SK-N-SH (cell line): ENCODE measurements at regions not wholly inside any gene's neighbourhood (a gene's known extent, or its start where the extent isn't known, plus 50 kb on each side); places are given as distances from the start of the nearest gene placed in this dataset.

Experiments used
- CTCF ChIA-PET: fragments of 300-600, 350-600 bp; formaldehyde crosslinking; extraction: SDS; loops from one replicate; lab custom pipeline; 2021; lab: Yijun Ruan, JAX
- POLR2A ChIA-PET: fragments of 350-600 bp; sonication (Branson Sonifier 250); formaldehyde crosslinking; extraction: SDS; loops from one replicate; lab custom pipeline; 2020; ENCODE audit warnings: antibody characterized with exemption, inconsistent platforms; lab: Yijun Ruan, JAX
- DNase-seq: peaks from one replicate; pipeline ENCODE4 v3.0.0; 2012
- H2AFZ ChIP-seq: fragments of 200-600 bp; sonication (generic); 2 replicates; pipeline ENCODE4 v1.8.1; 2016; ENCODE audit warnings: antibody characterized with exemption, mild to moderate bottlenecking, low read depth
- H3F3A ChIP-seq: fragments of 200-600 bp; sonication (generic); replicated peaks from 2 replicates; pipeline ENCODE3; 2016; ENCODE audit warnings: antibody characterized with exemption, mild to moderate bottlenecking; ENCODE audit not compliant: insufficient read depth
- H3K27ac ChIP-seq, 2 experiments: fragments of 200-500 bp in 1 of 2; fragments of 200-600 bp in 1 of 2; sonication (Bioruptor generic) in 1 of 2; sonication (generic), shearing (Covaris generic) in 1 of 2; 2 replicates each; pipeline versions ENCODE4 v1.5.1 to v1.6.1; 2014 to 2016; ENCODE audit warnings: low read depth in 2 of 2, inconsistent platforms in 1 of 2, low read length in 1 of 2, mild to moderate bottlenecking in 1 of 2, mixed read lengths in 1 of 2
- H3K27me3 ChIP-seq: fragments of 200-600 bp; sonication (generic), shearing (Covaris generic); 2 replicates; pipeline ENCODE4 v1.6.1; 2016; ENCODE audit warnings: mixed run types; ENCODE audit not compliant: insufficient read depth
- H3K36me3 ChIP-seq, 2 experiments: fragments of 200-500 bp in 1 of 2; fragments of 200-600 bp in 1 of 2; sonication (Bioruptor generic) in 1 of 2; sonication (generic) in 1 of 2; replicated peaks in 1 of 2; 2 replicates each; pipeline versions ENCODE3 to v1.5.1; 2014 to 2016; ENCODE audit warnings: low read length in 1 of 2, mild to moderate bottlenecking in 1 of 2; ENCODE audit not compliant: insufficient read depth in 2 of 2, control insufficient read depth in 1 of 2
- H3K4me1 ChIP-seq, 2 experiments: fragments of 200-500 bp in 1 of 2; fragments of 200-600 bp in 1 of 2; sonication (Bioruptor generic) in 1 of 2; sonication (generic), shearing (Covaris generic) in 1 of 2; 2 replicates each; pipeline versions ENCODE4 v1.5.1 to v1.6.1; 2014 to 2016; ENCODE audit warnings: low read depth in 1 of 2, low read length in 1 of 2, mixed run types in 1 of 2; ENCODE audit not compliant: insufficient read depth in 2 of 2, control insufficient read depth in 1 of 2
- H3K4me2 ChIP-seq: fragments of 200-600 bp; sonication (generic), shearing (Covaris generic); 2 replicates; pipeline ENCODE4 v1.6.1; 2017; ENCODE audit warnings: mixed run types
- H3K4me3 ChIP-seq, 2 experiments: fragments of 200-500 bp in 1 of 2; fragments of 200-600 bp in 1 of 2; sonication (Bioruptor generic) in 1 of 2; sonication (generic), shearing (Covaris generic) in 1 of 2; 2 replicates each; pipeline versions ENCODE4 v1.5.1 to v1.8.1; 2014 to 2016; ENCODE audit warnings: low read depth in 2 of 2, inconsistent platforms in 1 of 2, low read length in 1 of 2, mild to moderate bottlenecking in 1 of 2, mixed read lengths in 1 of 2, moderate library complexity in 1 of 2
- H3K79me2 ChIP-seq: fragments of 200-600 bp; sonication (generic); 2 replicates; pipeline ENCODE4 v1.8.1; 2017; ENCODE audit warnings: mild to moderate bottlenecking; ENCODE audit not compliant: insufficient read depth
- H3K9ac ChIP-seq: fragments of 200-600 bp; sonication (generic); 2 replicates; pipeline ENCODE4 v1.6.1; 2017; ENCODE audit warnings: mixed run types
- H3K9me2 ChIP-seq: fragments of 200-600 bp; sonication (generic); 2 replicates; pipeline ENCODE4 v1.6.1; 2017; ENCODE audit warnings: mixed run types
- H3K9me3 ChIP-seq: fragments of 200-600 bp; sonication (generic); 2 replicates; pipeline ENCODE4 v1.6.1; 2017; ENCODE audit warnings: mixed run types, mild to moderate bottlenecking, moderate library complexity
- H4K20me1 ChIP-seq: fragments of 200-600 bp; sonication (generic); 2 replicates; pipeline ENCODE4 v1.6.1; 2017; ENCODE audit warnings: mild to moderate bottlenecking, mixed run types; ENCODE audit not compliant: insufficient read depth
- CHD2 ChIP-seq: fragments of 150-350 bp; IDR thresholded peaks from 2 replicates; pipeline ENCODE4 v1.6.1; 2018; ENCODE audit warnings: low read length; ENCODE audit not compliant: partially characterized antibody
- EZH2phosphoT487 ChIP-seq: fragments of 200-600 bp; sonication (generic); IDR thresholded peaks from 2 replicates; pipeline ENCODE4 v1.6.1; 2017; ENCODE audit warnings: low read depth, mixed run types, mild to moderate bottlenecking, antibody characterized with exemption, moderate library complexity, borderline replicate concordance
- FOSL2 ChIP-seq: IDR thresholded peaks from 2 replicates; pipeline ENCODE4 v1.4.0; 2012; ENCODE audit warnings: low read depth, mild to moderate bottlenecking, moderate library complexity, borderline replicate concordance
- MEF2A ChIP-seq: IDR thresholded peaks from 2 replicates; pipeline ENCODE4 v1.4.0; 2012; ENCODE audit warnings: low read depth, borderline replicate concordance
- NFIC ChIP-seq: IDR thresholded peaks from 2 replicates; pipeline ENCODE4 v1.4.0; 2012; ENCODE audit warnings: borderline replicate concordance
- RAD21 ChIP-seq: IDR thresholded peaks from 2 replicates; pipeline ENCODE4 v1.6.1; 2012; ENCODE audit warnings: mild to moderate bottlenecking, low read length
- RXRA ChIP-seq: IDR thresholded peaks from 2 replicates; pipeline ENCODE4 v1.4.0; 2012; ENCODE audit warnings: low read depth, mild to moderate bottlenecking, borderline replicate concordance
- SIN3A ChIP-seq: IDR thresholded peaks from 2 replicates; pipeline ENCODE4 v1.6.1; 2012; ENCODE audit warnings: low read depth, mild to moderate bottlenecking, low read length, moderate library complexity, borderline replicate concordance
- SMC3 ChIP-seq: IDR thresholded peaks from 2 replicates; pipeline ENCODE4 v1.6.1; 2012; ENCODE audit warnings: low read depth, low read length, improper control_type of control experiment
- TAF1 ChIP-seq: IDR thresholded peaks from 2 replicates; pipeline ENCODE4 v1.6.1; 2012; ENCODE audit warnings: low read depth, mild to moderate bottlenecking, low read length, moderate library complexity, borderline replicate concordance
- TCF12 ChIP-seq: IDR thresholded peaks from 2 replicates; pipeline ENCODE4 v1.4.0; 2012
- TEAD4 ChIP-seq: IDR thresholded peaks from 2 replicates; pipeline ENCODE4 v1.4.0; 2012; ENCODE audit warnings: mild to moderate bottlenecking, borderline replicate concordance; ENCODE audit not compliant: insufficient read depth
- YY1 ChIP-seq: IDR thresholded peaks from 2 replicates; pipeline ENCODE4 v1.4.0; 2012; ENCODE audit warnings: low read depth, mild to moderate bottlenecking
- WGBS: methylation state at CpG from one replicate; pipeline ENCODE4 v1.1.6; 2017; ENCODE audit warnings: low lambda C conversion rate; 5-methylcytosine and 5-hydroxymethylcytosine counted together
- TF ChIP-seq, protein P1 (sequence below): IDR thresholded peaks from 2 replicates; pipeline ENCODE4 v1.4.0; 2012; ENCODE audit warnings: low read depth, borderline replicate concordance
- TF ChIP-seq, protein P2 (sequence below): IDR thresholded peaks from 2 replicates; pipeline ENCODE4 v1.6.1; 2012; ENCODE audit warnings: mild to moderate bottlenecking, low read depth, low read length, moderate library complexity
- TF ChIP-seq, protein P3 (sequence below): fragments of 200-600 bp; sonication (generic); IDR thresholded peaks from 2 replicates; pipeline ENCODE4 v1.6.1; 2017; ENCODE audit warnings: antibody characterized with exemption, mild to moderate bottlenecking, moderate library complexity
- TF ChIP-seq, protein P4 (sequence below): fragments of 150-350 bp; IDR thresholded peaks from 2 replicates; pipeline ENCODE4 v1.6.1; 2017; ENCODE audit warnings: antibody characterized with exemption, low read length, low read depth, borderline replicate concordance

DNA sequence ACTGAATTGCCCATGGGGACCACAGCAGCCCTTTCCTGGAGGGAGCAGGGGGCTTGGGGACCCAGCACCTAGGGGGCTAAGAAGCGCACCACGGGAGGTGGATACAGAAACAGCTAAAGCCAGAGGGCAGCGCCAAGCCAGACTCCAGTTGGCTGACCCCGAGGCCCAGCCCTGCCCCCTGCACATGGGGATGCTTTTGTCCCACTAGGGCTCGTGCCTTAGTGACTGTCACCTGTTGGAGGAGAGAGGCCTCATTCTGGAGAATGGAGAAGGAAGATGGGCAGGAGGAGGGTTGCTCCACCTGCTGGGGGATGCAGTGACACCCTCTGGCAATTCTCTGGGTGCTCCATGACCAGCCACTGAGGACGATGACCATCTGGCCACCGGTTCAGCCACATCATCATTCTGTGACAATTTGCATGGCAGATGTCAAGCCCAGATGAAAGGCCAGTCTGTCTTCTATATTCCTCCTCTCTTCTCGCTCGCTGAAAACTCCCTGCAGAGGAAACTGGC lies 167.8 kb upstream of the TLE3 start:
- Histone ChIP-seq H3K4me2 (no peak overlapping the region), H3K4me1 (peaks cover 12 to 68% of the 10 kb centered on the region in 2 experiments), H2AFZ (no peak overlapping the region), H3K27ac (no peak overlapping the region), H3K9me3 (no peaks in the 10 kb centered on the region), H3K36me3 (no peaks in the 10 kb centered on the region), H3F3A (no peaks in the 10 kb centered on the region), H3K9me2 (no peaks in the 10 kb centered on the region), H3K27me3 (no peaks in the 10 kb centered on the region), H3K79me2 (no peaks in the 10 kb centered on the region), H3K4me3 (no peak overlapping the region), H4K20me1 (no peaks in the 10 kb centered on the region)
- ChIA-PET CTCF (interaction anchor here (0.7 to 2.0 kb wide), 6 partner anchors 10 to 222 kb away, joined by 3 to 5 read pairs (median 4); no protein-coding TSS in a partner anchor), POLR2A (no interaction called here)
- DNase-seq: no peak
- 89% methylated on average over 9 of the region's 9 CpGs for WGBS
- TF ChIP-seq, protein P1, sequence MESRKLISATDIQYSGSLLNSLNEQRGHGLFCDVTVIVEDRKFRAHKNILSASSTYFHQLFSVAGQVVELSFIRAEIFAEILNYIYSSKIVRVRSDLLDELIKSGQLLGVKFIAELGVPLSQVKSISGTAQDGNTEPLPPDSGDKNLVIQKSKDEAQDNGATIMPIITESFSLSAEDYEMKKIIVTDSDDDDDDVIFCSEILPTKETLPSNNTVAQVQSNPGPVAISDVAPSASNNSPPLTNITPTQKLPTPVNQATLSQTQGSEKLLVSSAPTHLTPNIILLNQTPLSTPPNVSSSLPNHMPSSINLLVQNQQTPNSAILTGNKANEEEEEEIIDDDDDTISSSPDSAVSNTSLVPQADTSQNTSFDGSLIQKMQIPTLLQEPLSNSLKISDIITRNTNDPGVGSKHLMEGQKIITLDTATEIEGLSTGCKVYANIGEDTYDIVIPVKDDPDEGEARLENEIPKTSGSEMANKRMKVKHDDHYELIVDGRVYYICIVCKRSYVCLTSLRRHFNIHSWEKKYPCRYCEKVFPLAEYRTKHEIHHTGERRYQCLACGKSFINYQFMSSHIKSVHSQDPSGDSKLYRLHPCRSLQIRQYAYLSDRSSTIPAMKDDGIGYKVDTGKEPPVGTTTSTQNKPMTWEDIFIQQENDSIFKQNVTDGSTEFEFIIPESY: no peak
- TF ChIP-seq SMC3 (no peak), TEAD4 (no peak), RAD21 (no peak; the same call in 1 of the 2 replicates), RXRA (no peak), SIN3A (no peak), NFIC (no peak), TAF1 (no peak), YY1 (no peak), TCF12 (no peak), EZH2phosphoT487 (no peak), MEF2A (no peak), CHD2 (no peak), FOSL2 (no peak)
- TF ChIP-seq, protein P2, sequence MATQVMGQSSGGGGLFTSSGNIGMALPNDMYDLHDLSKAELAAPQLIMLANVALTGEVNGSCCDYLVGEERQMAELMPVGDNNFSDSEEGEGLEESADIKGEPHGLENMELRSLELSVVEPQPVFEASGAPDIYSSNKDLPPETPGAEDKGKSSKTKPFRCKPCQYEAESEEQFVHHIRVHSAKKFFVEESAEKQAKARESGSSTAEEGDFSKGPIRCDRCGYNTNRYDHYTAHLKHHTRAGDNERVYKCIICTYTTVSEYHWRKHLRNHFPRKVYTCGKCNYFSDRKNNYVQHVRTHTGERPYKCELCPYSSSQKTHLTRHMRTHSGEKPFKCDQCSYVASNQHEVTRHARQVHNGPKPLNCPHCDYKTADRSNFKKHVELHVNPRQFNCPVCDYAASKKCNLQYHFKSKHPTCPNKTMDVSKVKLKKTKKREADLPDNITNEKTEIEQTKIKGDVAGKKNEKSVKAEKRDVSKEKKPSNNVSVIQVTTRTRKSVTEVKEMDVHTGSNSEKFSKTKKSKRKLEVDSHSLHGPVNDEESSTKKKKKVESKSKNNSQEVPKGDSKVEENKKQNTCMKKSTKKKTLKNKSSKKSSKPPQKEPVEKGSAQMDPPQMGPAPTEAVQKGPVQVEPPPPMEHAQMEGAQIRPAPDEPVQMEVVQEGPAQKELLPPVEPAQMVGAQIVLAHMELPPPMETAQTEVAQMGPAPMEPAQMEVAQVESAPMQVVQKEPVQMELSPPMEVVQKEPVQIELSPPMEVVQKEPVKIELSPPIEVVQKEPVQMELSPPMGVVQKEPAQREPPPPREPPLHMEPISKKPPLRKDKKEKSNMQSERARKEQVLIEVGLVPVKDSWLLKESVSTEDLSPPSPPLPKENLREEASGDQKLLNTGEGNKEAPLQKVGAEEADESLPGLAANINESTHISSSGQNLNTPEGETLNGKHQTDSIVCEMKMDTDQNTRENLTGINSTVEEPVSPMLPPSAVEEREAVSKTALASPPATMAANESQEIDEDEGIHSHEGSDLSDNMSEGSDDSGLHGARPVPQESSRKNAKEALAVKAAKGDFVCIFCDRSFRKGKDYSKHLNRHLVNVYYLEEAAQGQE: no peak
- TF ChIP-seq, protein P3, sequence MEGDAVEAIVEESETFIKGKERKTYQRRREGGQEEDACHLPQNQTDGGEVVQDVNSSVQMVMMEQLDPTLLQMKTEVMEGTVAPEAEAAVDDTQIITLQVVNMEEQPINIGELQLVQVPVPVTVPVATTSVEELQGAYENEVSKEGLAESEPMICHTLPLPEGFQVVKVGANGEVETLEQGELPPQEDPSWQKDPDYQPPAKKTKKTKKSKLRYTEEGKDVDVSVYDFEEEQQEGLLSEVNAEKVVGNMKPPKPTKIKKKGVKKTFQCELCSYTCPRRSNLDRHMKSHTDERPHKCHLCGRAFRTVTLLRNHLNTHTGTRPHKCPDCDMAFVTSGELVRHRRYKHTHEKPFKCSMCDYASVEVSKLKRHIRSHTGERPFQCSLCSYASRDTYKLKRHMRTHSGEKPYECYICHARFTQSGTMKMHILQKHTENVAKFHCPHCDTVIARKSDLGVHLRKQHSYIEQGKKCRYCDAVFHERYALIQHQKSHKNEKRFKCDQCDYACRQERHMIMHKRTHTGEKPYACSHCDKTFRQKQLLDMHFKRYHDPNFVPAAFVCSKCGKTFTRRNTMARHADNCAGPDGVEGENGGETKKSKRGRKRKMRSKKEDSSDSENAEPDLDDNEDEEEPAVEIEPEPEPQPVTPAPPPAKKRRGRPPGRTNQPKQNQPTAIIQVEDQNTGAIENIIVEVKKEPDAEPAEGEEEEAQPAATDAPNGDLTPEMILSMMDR: no peak
- TF ChIP-seq, protein P4, sequence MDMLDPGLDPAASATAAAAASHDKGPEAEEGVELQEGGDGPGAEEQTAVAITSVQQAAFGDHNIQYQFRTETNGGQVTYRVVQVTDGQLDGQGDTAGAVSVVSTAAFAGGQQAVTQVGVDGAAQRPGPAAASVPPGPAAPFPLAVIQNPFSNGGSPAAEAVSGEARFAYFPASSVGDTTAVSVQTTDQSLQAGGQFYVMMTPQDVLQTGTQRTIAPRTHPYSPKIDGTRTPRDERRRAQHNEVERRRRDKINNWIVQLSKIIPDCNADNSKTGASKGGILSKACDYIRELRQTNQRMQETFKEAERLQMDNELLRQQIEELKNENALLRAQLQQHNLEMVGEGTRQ: no peak
- TF ChIP-seq, all 33 proteins: peak for 0
- H3K9ac ChIP-seq: no peak overlapping the region
